GM19239 (cell line): ENCODE measurements at regions not wholly inside any gene's neighbourhood (a gene's known extent, or its start where the extent isn't known, plus 50 kb on each side); places are given as distances from the start of the nearest gene placed in this dataset.

Experiments used
- DNase-seq: peaks from one replicate; pipeline ENCODE4 v3.0.0; 2011; ENCODE audit warnings: low spot score; ENCODE audit not compliant: insufficient read length
- FAIRE-seq: peaks from 2 replicates; lab custom pipeline; 2011; peaks lifted over from hg19 to GRCh38; lab: Jason Lieb, UNC

GRCh38 chr7:46191296-46191695, 270.2 kb upstream of the IGFBP3 start:
- FAIRE-seq = no peak
- DNase-seq = no peak

- FAIRE-seq (no peak), DNase-seq (no peak)
These were observed 268.3 kb upstream of the IGFBP3 start for GRCh38 chr7:46189255-46189790.

- DNase-seq (no peak), FAIRE-seq (no peak)
These were observed 265.1 kb upstream of the IGFBP3 start for GRCh38 chr7:46186131-46186530.

- DNase-seq (no peak), FAIRE-seq (no peak)
These were observed 258.1 kb upstream of the IGFBP3 start for GRCh38 chr7:46179061-46179610.

- DNase-seq (no peak), FAIRE-seq (no peak)
These were observed 257.6 kb upstream of the IGFBP3 start for GRCh38 chr7:46178661-46179060.

GRCh38 chr7:46177821-46178220, 256.7 kb upstream of the IGFBP3 start:
- no peak for DNase-seq
- FAIRE-seq = no peak

- FAIRE-seq = no peak
- no peak for DNase-seq
These were observed 254.1 kb upstream of the IGFBP3 start for GRCh38 chr7:46175221-46175620.

- no peak for FAIRE-seq
These were observed 253.1 kb upstream of the IGFBP3 start for GRCh38 chr7:46174196-46174580.

GRCh38 chr7:46173476-46174195, 252.6 kb upstream of the IGFBP3 start:
- DNase-seq (no peak), FAIRE-seq (no peak)

More at GRCh38 chr7:46174196-46174580, 253.1 kb upstream of the IGFBP3 start:
- no peak for DNase-seq

GRCh38 chr7:46170792-46171191, 249.7 kb upstream of the IGFBP3 start:
- FAIRE-seq (no peak), DNase-seq (no peak)

- FAIRE-seq = no peak
- no peak for DNase-seq
These were observed 248.9 kb upstream of the IGFBP3 start for GRCh38 chr7:46170021-46170420.

- DNase-seq (no peak), FAIRE-seq (no peak)
These were observed 248.3 kb upstream of the IGFBP3 start for GRCh38 chr7:46169384-46169755.

- FAIRE-seq (no peak), DNase-seq (no peak)
These were observed 247.8 kb upstream of the IGFBP3 start for GRCh38 chr7:46168671-46169383.

GRCh38 chr7:46168231-46168630, 247.2 kb upstream of the IGFBP3 start:
- FAIRE-seq (no peak), DNase-seq (no peak)

- no peak for DNase-seq
- FAIRE-seq = no peak
These were observed 244.2 kb upstream of the IGFBP3 start for GRCh38 chr7:46165276-46165675.

GRCh38 chr7:46164629-46165028, 243.6 kb upstream of the IGFBP3 start:
- FAIRE-seq (no peak), DNase-seq (no peak)

GRCh38 chr7:46163246-46163645, 242.2 kb upstream of the IGFBP3 start:
- FAIRE-seq (no peak), DNase-seq (no peak)

- DNase-seq = no peak
- FAIRE-seq = no peak
These were observed 241.5 kb upstream of the IGFBP3 start for GRCh38 chr7:46162609-46163008.

GRCh38 chr7:46160861-46161260, 239.8 kb upstream of the IGFBP3 start:
- FAIRE-seq (no peak), DNase-seq (no peak)

GRCh38 chr7:46157931-46158330, 236.9 kb upstream of the IGFBP3 start:
- no peak for FAIRE-seq
- no peak for DNase-seq

- FAIRE-seq (no peak), DNase-seq (no peak)
These were observed 236.3 kb upstream of the IGFBP3 start for GRCh38 chr7:46157404-46157803.
